ENCODE measurements at regions not wholly inside any gene's neighbourhood (a gene's known extent, or its start where the extent isn't known, plus 50 kb on each side); places are given as distances from the start of the nearest gene placed in this dataset.

GRCh38 chr18:33804258-33804657 lies 226.2 kb downstream of the ASXL3 start:
- intact Hi-C loops (cut with DNase I), result no loop called here
- DNase-seq, result no peak
- H3K36me3 ChIP-seq, result no peaks in the 10 kb centered on the region
- no peak overlapping the region for H3K4me3 ChIP-seq
- no peak overlapping the region for H3K27ac ChIP-seq
- H3K27me3 ChIP-seq, result no peaks in the 10 kb centered on the region
- no peaks in the 10 kb centered on the region for H3K4me1 ChIP-seq
- H3K9me3 ChIP-seq, result no peaks in the 10 kb centered on the region
- TF ChIP-seq EP300 (IDR thresholded peaks at IDR 0.05) (no peak), POLR2AphosphoS5 (IDR thresholded peaks at IDR 0.05) (no peak), CTCF (IDR thresholded peaks at IDR 0.05) (no peak), POLR2A (IDR thresholded peaks at IDR 0.05) (no peak)
- 67 to 70% methylated on average over 3 of the region's 3 CpGs for WGBS, 2 donors

- intact Hi-C loops (cut with DNase I), result no loop called here
- Histone ChIP-seq H3K27me3 (no peaks in the 10 kb centered on the region), H3K4me1 (no peaks in the 10 kb centered on the region), H3K27ac (no peak overlapping the region), H3K4me3 (no peak overlapping the region), H3K9me3 (no peaks in the 10 kb centered on the region), H3K36me3 (no peaks in the 10 kb centered on the region)
- WGBS, 2 donors, result 45 to 58% methylated on average over 3 of the region's 3 CpGs
- DNase-seq, result no peak
- TF ChIP-seq CTCF (IDR thresholded peaks at IDR 0.05) (no peak), POLR2AphosphoS5 (IDR thresholded peaks at IDR 0.05) (no peak), EP300 (IDR thresholded peaks at IDR 0.05) (no peak), POLR2A (IDR thresholded peaks at IDR 0.05) (no peak)
Observed at GRCh38 chr18:33803636-33804035, 225.6 kb downstream of the ASXL3 start.

- Histone ChIP-seq H3K27ac (no peak overlapping the region), H3K9me3 (no peaks in the 10 kb centered on the region), H3K4me1 (no peaks in the 10 kb centered on the region), H3K4me3 (no peak overlapping the region), H3K36me3 (no peaks in the 10 kb centered on the region), H3K27me3 (no peaks in the 10 kb centered on the region)
- intact Hi-C loops (cut with DNase I), result no loop called here
- WGBS, 2 donors, result 12 to 31% methylated on average over 2 of the region's 2 CpGs
- TF ChIP-seq POLR2AphosphoS5 (IDR thresholded peaks at IDR 0.05) (no peak), POLR2A (IDR thresholded peaks at IDR 0.05) (no peak), CTCF (IDR thresholded peaks at IDR 0.05) (no peak), EP300 (IDR thresholded peaks at IDR 0.05) (no peak)
- DNase-seq, result no peak
Observed at GRCh38 chr18:33802955-33803354, 224.9 kb downstream of the ASXL3 start.

Small RNA genes in the stretch of these regions (small RNA-seq; reads per million reads assigned to genes)
- gene RF00019, result 0 reads per million in 3 donors
